ENCODE measurements at regions not wholly inside any gene's neighbourhood (a gene's known extent, or its start where the extent isn't known, plus 50 kb on each side); places are given as distances from the start of the nearest gene placed in this dataset.

GRCh38 chr3:22977042-22977441 is 226.1 kb upstream of the UBE2E2 start:
- Histone ChIP-seq H3K9me3 (no peaks in the 10 kb centered on the region), H3K27ac (no peak overlapping the region), H3K27me3 (replicated peaks; ENCODE audit: insufficient read depth) (no peaks in the 10 kb centered on the region), H3K36me3 (no peaks in the 10 kb centered on the region), H3K4me3 (no peak overlapping the region), H3K4me1 (ENCODE audit: control insufficient read depth in 1 of 2, low read depth in 2 of 2) (no peaks in the 10 kb centered on the region)
- DNase-seq (ENCODE audit: low spot score): no peak
- TF ChIP-seq CTCF (IDR thresholded peaks at IDR 0.05): no peak
- no peak for ATAC-seq (ENCODE audit: insufficient number of reproducible peaks, low FRiP score, low read depth)

- Histone ChIP-seq H3K9me3 (no peaks in the 10 kb centered on the region), H3K4me3 (no peak overlapping the region), H3K36me3 (no peaks in the 10 kb centered on the region), H3K4me1 (ENCODE audit: control insufficient read depth in 1 of 2, low read depth in 2 of 2) (no peaks in the 10 kb centered on the region), H3K27ac (no peak overlapping the region), H3K27me3 (replicated peaks; ENCODE audit: insufficient read depth) (no peaks in the 10 kb centered on the region)
- DNase-seq (ENCODE audit: low spot score) (no peak), ATAC-seq (ENCODE audit: insufficient number of reproducible peaks, low FRiP score, low read depth) (no peak)
- no peak for TF ChIP-seq CTCF (IDR thresholded peaks at IDR 0.05)
Measured at GRCh38 chr3:22977650-22978289, 225.4 kb upstream of the UBE2E2 start.

- no peak overlapping the region for H3K27ac ChIP-seq
- H3K36me3 ChIP-seq: no peaks in the 10 kb centered on the region
- no peaks in the 10 kb centered on the region for H3K4me1 ChIP-seq (ENCODE audit: control insufficient read depth in 1 of 2, low read depth in 2 of 2)
- DNase-seq (ENCODE audit: low spot score): no peak
- H3K9me3 ChIP-seq: no peaks in the 10 kb centered on the region
- H3K27me3 ChIP-seq (replicated peaks; ENCODE audit: insufficient read depth): no peaks in the 10 kb centered on the region
- TF ChIP-seq CTCF (IDR thresholded peaks at IDR 0.05): no peak
- H3K4me3 ChIP-seq: no peak overlapping the region
- ATAC-seq (ENCODE audit: insufficient number of reproducible peaks, low FRiP score, low read depth): no peak
Measured at GRCh38 chr3:22979581-22979980, 223.5 kb upstream of the UBE2E2 start.

- no peak overlapping the region for H3K4me3 ChIP-seq
- H3K4me1 ChIP-seq (ENCODE audit: control insufficient read depth in 1 of 2, low read depth in 2 of 2): no peaks in the 10 kb centered on the region
- H3K27ac ChIP-seq: no peak overlapping the region
- DNase-seq (ENCODE audit: low spot score) (no peak), ATAC-seq (ENCODE audit: insufficient number of reproducible peaks, low FRiP score, low read depth) (no peak)
- H3K9me3 ChIP-seq: no peaks in the 10 kb centered on the region
- no peak for TF ChIP-seq CTCF (IDR thresholded peaks at IDR 0.05)
- H3K27me3 ChIP-seq (replicated peaks; ENCODE audit: insufficient read depth): no peaks in the 10 kb centered on the region
- H3K36me3 ChIP-seq: no peaks in the 10 kb centered on the region
Measured at GRCh38 chr3:22980346-22980745, 222.8 kb upstream of the UBE2E2 start.

- Histone ChIP-seq H3K36me3 (no peaks in the 10 kb centered on the region), H3K27me3 (replicated peaks; ENCODE audit: insufficient read depth) (no peaks in the 10 kb centered on the region), H3K9me3 (peaks cover 3% of the 10 kb centered on the region), H3K4me1 (ENCODE audit: control insufficient read depth in 1 of 2, low read depth in 2 of 2) (no peaks in the 10 kb centered on the region), H3K27ac (no peak overlapping the region), H3K4me3 (no peak overlapping the region)
- no peak for TF ChIP-seq CTCF (IDR thresholded peaks at IDR 0.05)
- DNase-seq (ENCODE audit: low spot score) (no peak), ATAC-seq (ENCODE audit: insufficient number of reproducible peaks, low FRiP score, low read depth) (no peak)
Measured at GRCh38 chr3:22981166-22981565, 222.0 kb upstream of the UBE2E2 start.

All from thoracic aorta (tissue), 2 donors.